GM23338 (cell line): ENCODE measurements at regions not wholly inside any gene's neighbourhood (a gene's known extent, or its start where the extent isn't known, plus 50 kb on each side); places are given as distances from the start of the nearest gene placed in this dataset.

Experiments used
- ATAC-seq: fragments of 200-7000 bp; cut with Tn5 transposase; 3 replicates; pipeline ENCODE4 v1.9.1; 2020
- DNase-seq: peaks from one replicate; pipeline ENCODE4 v3.0.0-alpha.2; 2015; ENCODE audit warnings: low spot score
- H2AFZ ChIP-seq: fragments of 200-600 bp; sonication (generic); 2 replicates; pipeline ENCODE4 v1.8.0; 2016; ENCODE audit warnings: antibody characterized with exemption, mild to moderate bottlenecking, moderate library complexity
- H3F3A ChIP-seq: fragments of 200-600 bp; sonication (generic); replicated peaks from 2 replicates; pipeline ENCODE4 v1.8.0; 2017; ENCODE audit warnings: antibody characterized with exemption, mixed run types, low read depth
- H3K27ac ChIP-seq: fragments of 200-600 bp; sonication (generic); 2 replicates; pipeline ENCODE4 v1.6.1; 2016; ENCODE audit warnings: low read depth
- H3K27me3 ChIP-seq: fragments of 200-600 bp; sonication (generic); 2 replicates; pipeline ENCODE4 v1.8.0; 2016; ENCODE audit warnings: mild to moderate bottlenecking, mixed run types, moderate library complexity; ENCODE audit not compliant: insufficient read depth
- H3K36me3 ChIP-seq: fragments of 200-600 bp; sonication (generic); 2 replicates; pipeline ENCODE4 v1.8.0; 2016; ENCODE audit warnings: mild to moderate bottlenecking; ENCODE audit not compliant: insufficient read depth
- H3K4me1 ChIP-seq: fragments of 200-600 bp; sonication (generic); 2 replicates; pipeline ENCODE4 v1.8.0; 2016; ENCODE audit warnings: mild to moderate bottlenecking, moderate library complexity; ENCODE audit not compliant: insufficient read depth
- H3K4me2 ChIP-seq: fragments of 200-600 bp; sonication (generic); 2 replicates; pipeline ENCODE4 v1.7.1; 2017; ENCODE audit warnings: mixed run types
- H3K4me3 ChIP-seq: fragments of 200-600 bp; sonication (generic); 2 replicates; pipeline ENCODE4 v1.6.1; 2016; ENCODE audit warnings: mixed run types
- H3K79me2 ChIP-seq: fragments of 200-600 bp; sonication (generic); replicated peaks from 2 replicates; pipeline ENCODE4 v1.8.0; 2017; ENCODE audit warnings: mild to moderate bottlenecking; ENCODE audit not compliant: insufficient read depth
- H3K9me2 ChIP-seq: fragments of 200-600 bp; sonication (generic); 2 replicates; pipeline ENCODE4 v1.8.0; 2017; ENCODE audit not compliant: insufficient read depth
- H4K20me1 ChIP-seq: fragments of 200-600 bp; sonication (generic); replicated peaks from 2 replicates; pipeline ENCODE4 v1.8.0; 2017; ENCODE audit warnings: mild to moderate bottlenecking; ENCODE audit not compliant: insufficient read depth
- H3K27ac Mint-ChIP-seq: 2 replicates; pipeline ENCODE4 v1.8.0; 2020; ENCODE audit warnings: inconsistent platforms, mild to moderate bottlenecking, moderate library complexity, mixed read lengths
- H3K27me3 Mint-ChIP-seq: 3 replicates; pipeline ENCODE4 v1.8.0; 2022; ENCODE audit warnings: low read depth, mild to moderate bottlenecking, moderate library complexity, mixed read lengths, inconsistent platforms; ENCODE audit not compliant: insufficient read depth, poor library complexity
- H3K36me3 Mint-ChIP-seq: 3 replicates; pipeline ENCODE4 v1.8.0; 2021; ENCODE audit warnings: low read depth, mild to moderate bottlenecking, inconsistent platforms, moderate library complexity, mixed read lengths
- H3K4me1 Mint-ChIP-seq: 3 replicates; pipeline ENCODE4 v1.8.0; 2020; ENCODE audit warnings: mild to moderate bottlenecking, inconsistent platforms, mixed read lengths
- H3K4me3 Mint-ChIP-seq: 3 replicates; pipeline ENCODE4 v1.8.0; 2021; ENCODE audit warnings: moderate library complexity, mild to moderate bottlenecking, inconsistent platforms, mixed read lengths
- H3K9me3 Mint-ChIP-seq: 3 replicates; pipeline ENCODE4 v1.8.0; 2020; ENCODE audit warnings: moderate library complexity, mild to moderate bottlenecking, inconsistent platforms, mixed read lengths
- CREB1 ChIP-seq: fragments of 250-450 bp; sonication (Bioruptor Pico); IDR thresholded peaks from 2 replicates; pipeline ENCODE4 v1.5.0; 2020; ENCODE audit warnings: low read depth, mild to moderate bottlenecking, moderate library complexity
- CTCF ChIP-seq, 2 experiments: fragments of 200-600 bp in 1 of 2; sonication (generic) in 1 of 2; conservative IDR thresholded peaks; 2 replicates each; pipeline versions ENCODE4 v1.5.1 to v1.6.1; 2016 to 2017; ENCODE audit warnings: antibody characterized with exemption in 2 of 2, low read depth in 2 of 2, mild to moderate bottlenecking in 2 of 2, moderate library complexity in 1 of 2
- ETS1 ChIP-seq: IDR thresholded peaks from 2 replicates; pipeline ENCODE4 v1.6.1; 2016; ENCODE audit warnings: antibody characterized with exemption
- EZH2phosphoT487 ChIP-seq: fragments of 200-600 bp; sonication (generic); IDR thresholded peaks from one replicate; pipeline ENCODE4 v1.8.1; 2018; ENCODE audit warnings: antibody characterized with exemption; ENCODE audit not compliant: unreplicated experiment
- NANOG ChIP-seq: IDR thresholded peaks from 2 replicates; pipeline ENCODE4 v1.6.1; 2016; ENCODE audit warnings: antibody characterized with exemption, borderline replicate concordance
- POLR2AphosphoS5 ChIP-seq: IDR thresholded peaks from 2 replicates; pipeline ENCODE4 v1.6.1; 2016; ENCODE audit warnings: antibody characterized with exemption, low read depth
- REST ChIP-seq: IDR thresholded peaks from one replicate; pipeline ENCODE4 v1.6.1; 2018; ENCODE audit warnings: antibody characterized with exemption; ENCODE audit not compliant: unreplicated experiment
- ZNF114 ChIP-seq: fragments of 250-450 bp; sonication (Bioruptor Pico); IDR thresholded peaks from 2 replicates; pipeline ENCODE4 v1.5.0; 2020; ENCODE audit warnings: mild to moderate bottlenecking, moderate library complexity
- ZNF331 ChIP-seq: fragments of 250-450 bp; sonication (Bioruptor Pico); IDR thresholded peaks from 2 replicates; pipeline ENCODE4 v1.5.0; 2020; ENCODE audit warnings: low read depth, mild to moderate bottlenecking, moderate library complexity

- Mint-ChIP-seq H3K4me3 (no peak overlapping the region), H3K27ac (no peak overlapping the region), H3K4me1 (peaks cover 19% of the 10 kb centered on the region), H3K9me3 (no peaks in the 10 kb centered on the region; the same call in 2 of the 3 replicates), H3K36me3 (0 out of 3 replicates have a peak, but pooled peaks cover 5% of the 10 kb centered on the region), H3K27me3 (no peaks in the 10 kb centered on the region)
- DNase-seq (no peak), ATAC-seq (no peak)
- Histone ChIP-seq H3K4me3 (no peak overlapping the region), H4K20me1 (no peaks in the 10 kb centered on the region), H3K9me2 (peaks cover 21% of the 10 kb centered on the region), H2AFZ (no peak overlapping the region), H3F3A (no peaks in the 10 kb centered on the region), H3K79me2 (no peaks in the 10 kb centered on the region), H3K4me1 (peaks cover 8% of the 10 kb centered on the region), H3K36me3 (no peaks in the 10 kb centered on the region), H3K27ac (no peak overlapping the region), H3K4me2 (no peak overlapping the region), H3K27me3 (no peaks in the 10 kb centered on the region)
- TF ChIP-seq EZH2phosphoT487, result no peak
- TF ChIP-seq REST, result no peak
- no peak for TF ChIP-seq ZNF331
- no peak for TF ChIP-seq CREB1 (CRISPR knock-in tag)
Observed at GRCh38 chr10:10589540-10590303, 427.9 kb upstream of the CELF2 start.

- Histone ChIP-seq H3K9me2 (peaks cover 22% of the 10 kb centered on the region), H3K4me1 (peaks cover 5% of the 10 kb centered on the region), H3K27me3 (no peaks in the 10 kb centered on the region), H4K20me1 (no peaks in the 10 kb centered on the region), H3K4me3 (no peak overlapping the region), H3K4me2 (no peak overlapping the region), H2AFZ (peak overlapping the region; percentile 6; the same call in 1 of the 2 replicates), H3F3A (no peaks in the 10 kb centered on the region), H3K27ac (no peak overlapping the region), H3K79me2 (no peaks in the 10 kb centered on the region), H3K36me3 (no peaks in the 10 kb centered on the region)
- no peak overlapping the region for H3K4me3 Mint-ChIP-seq
- peaks cover 17% of the 10 kb centered on the region for H3K4me1 Mint-ChIP-seq
- no peaks in the 10 kb centered on the region; the same call in 2 of the 3 replicates for H3K9me3 Mint-ChIP-seq
- no peak for DNase-seq
- H3K27me3 Mint-ChIP-seq, result no peaks in the 10 kb centered on the region
- H3K36me3 Mint-ChIP-seq, result 0 out of 3 replicates have a peak, but pooled peaks cover 5% of the 10 kb centered on the region
- H3K27ac Mint-ChIP-seq, result no peak overlapping the region
- no peak for ATAC-seq
- TF ChIP-seq POLR2AphosphoS5 (no peak), CTCF (conservative IDR thresholded peaks at IDR 0.05; ENCODE audit: low read depth in 2 of 2) (no peak), CREB1 (CRISPR knock-in tag) (no peak), EZH2phosphoT487 (no peak), ZNF114 (CRISPR knock-in tag) (no peak), NANOG (no peak), ETS1 (no peak), ZNF331 (no peak)
Observed at GRCh38 chr10:10591715-10592341, 425.8 kb upstream of the CELF2 start.
